Nephron progenitor cell (in vitro differentiated cells): ENCODE measurements at regions not wholly inside any gene's neighbourhood (a gene's known extent, or its start where the extent isn't known, plus 50 kb on each side); places are given as distances from the start of the nearest gene placed in this dataset.

ENCODE experiments used
- DNase-seq: peaks from one replicate; pipeline ENCODE4 v3.0.0; 2021
- H3K27ac Mint-ChIP-seq: 2 replicates; pipeline ENCODE4 v1.8.0; 2021; ENCODE audit warnings: mild to moderate bottlenecking, moderate library complexity, mixed read lengths
- H3K27me3 Mint-ChIP-seq: 2 replicates; pipeline ENCODE4 v1.8.0; 2021; ENCODE audit warnings: mild to moderate bottlenecking, low read depth, mixed read lengths; ENCODE audit not compliant: poor library complexity
- H3K36me3 Mint-ChIP-seq: 2 replicates; pipeline ENCODE4 v1.8.0; 2021; ENCODE audit warnings: low read depth, mixed read lengths
- H3K4me1 Mint-ChIP-seq: 2 replicates; pipeline ENCODE4 v1.8.0; 2021; ENCODE audit warnings: mixed read lengths
- H3K4me3 Mint-ChIP-seq: 2 replicates; pipeline ENCODE4 v1.8.0; 2021; ENCODE audit warnings: mild to moderate bottlenecking, moderate library complexity, mixed read lengths
- H3K9me3 Mint-ChIP-seq: 2 replicates; pipeline ENCODE4 v1.8.0; 2021; ENCODE audit warnings: mild to moderate bottlenecking, moderate library complexity, mixed read lengths
- CTCF ChIP-seq: fragments of 200-600 bp; sonication (generic); IDR thresholded peaks from 2 replicates; pipeline ENCODE4 v1.5.0; 2021; ENCODE audit warnings: antibody characterized with exemption

- Mint-ChIP-seq H3K36me3 (no peaks in the 10 kb centered on the region), H3K9me3 (peaks cover 3% of the 10 kb centered on the region), H3K27ac (no peak overlapping the region), H3K4me3 (no peak overlapping the region), H3K4me1 (peaks cover 46% of the 10 kb centered on the region), H3K27me3 (no peaks in the 10 kb centered on the region)
- DNase-seq = no peak
- no peak for TF ChIP-seq CTCF
These were observed 414.2 kb downstream of the TAF11L14 start for GRCh38 chr5:18048449-18048848.

- Mint-ChIP-seq H3K36me3 (no peaks in the 10 kb centered on the region), H3K9me3 (peaks cover 3% of the 10 kb centered on the region), H3K27me3 (no peaks in the 10 kb centered on the region), H3K4me3 (no peak overlapping the region), H3K4me1 (peaks cover 50% of the 10 kb centered on the region), H3K27ac (no peak overlapping the region)
- no peak for TF ChIP-seq CTCF
- DNase-seq = no peak
These were observed 416.1 kb downstream of the TAF11L14 start for GRCh38 chr5:18050345-18050744.

- no peaks in the 10 kb centered on the region for H3K36me3 Mint-ChIP-seq
- DNase-seq = no peak
These were observed 416.5 kb downstream of the TAF11L14 start for GRCh38 chr5:18050776-18051175.

GRCh38 chr5:18051953-18052352, 417.7 kb downstream of the TAF11L14 start:
- no peak for TF ChIP-seq CTCF
- Mint-ChIP-seq H3K27me3 (no peaks in the 10 kb centered on the region), H3K4me1 (peaks cover 50% of the 10 kb centered on the region), H3K4me3 (peak overlapping the region; percentile 18), H3K27ac (peak overlapping the region; percentile 90), H3K36me3 (no peaks in the 10 kb centered on the region), H3K9me3 (no peaks in the 10 kb centered on the region)
- DNase-seq = peak; percentile 7

More at GRCh38 chr5:18050776-18051175, 416.5 kb downstream of the TAF11L14 start:
- Mint-ChIP-seq H3K27ac (peak overlapping the region; percentile 21), H3K4me3 (no peak overlapping the region), H3K9me3 (peaks cover 3% of the 10 kb centered on the region), H3K27me3 (no peaks in the 10 kb centered on the region), H3K4me1 (peaks cover 50% of the 10 kb centered on the region)
- no peak for TF ChIP-seq CTCF

- TF ChIP-seq CTCF = no peak
- no peak for DNase-seq
- Mint-ChIP-seq H3K4me1 (peaks cover 50% of the 10 kb centered on the region), H3K9me3 (no peaks in the 10 kb centered on the region), H3K36me3 (no peaks in the 10 kb centered on the region), H3K27me3 (no peaks in the 10 kb centered on the region), H3K4me3 (no peak overlapping the region), H3K27ac (peak overlapping the region; percentile 90)
These were observed 418.3 kb downstream of the TAF11L14 start for GRCh38 chr5:18052569-18052968.

GRCh38 chr5:18057725-18058124, 423.5 kb downstream of the TAF11L14 start:
- no peak for DNase-seq
- no peaks in the 10 kb centered on the region for H3K27me3 Mint-ChIP-seq
- no peak overlapping the region for H3K27ac Mint-ChIP-seq
- no peaks in the 10 kb centered on the region for H3K9me3 Mint-ChIP-seq
- H3K4me3 Mint-ChIP-seq = no peak overlapping the region
- peaks cover 11% of the 10 kb centered on the region for H3K4me1 Mint-ChIP-seq
- TF ChIP-seq CTCF = no peak
- H3K36me3 Mint-ChIP-seq = no peaks in the 10 kb centered on the region
